MG63 (cell line): ENCODE measurements at regions not wholly inside any gene's neighbourhood (a gene's known extent, or its start where the extent isn't known, plus 50 kb on each side); places are given as distances from the start of the nearest gene placed in this dataset.

ENCODE experiments used
- DNase-seq: peaks from one replicate; pipeline ENCODE4 v3.0.0-alpha.2; 2020
- H3K27me3 ChIP-seq: fragments of 250-450 bp; sonication (Bioruptor Pico); 2 replicates; pipeline ENCODE4 v1.5.1; 2020; ENCODE audit warnings: mild to moderate bottlenecking, moderate library complexity
- H3K36me3 ChIP-seq: fragments of 250-450 bp; sonication (Bioruptor Pico); 2 replicates; pipeline ENCODE4 v1.5.1; 2020; ENCODE audit warnings: mild to moderate bottlenecking, moderate library complexity
- H3K4me3 ChIP-seq: fragments of 250-450 bp; sonication (Bioruptor Pico); 2 replicates; pipeline ENCODE4 v1.5.1; 2020; ENCODE audit warnings: mild to moderate bottlenecking, moderate library complexity
- H3K9me3 ChIP-seq: fragments of 250-450 bp; sonication (Bioruptor Pico); 2 replicates; pipeline ENCODE4 v1.5.1; 2020; ENCODE audit warnings: mild to moderate bottlenecking, moderate library complexity

- no peaks in the 10 kb centered on the region for H3K9me3 ChIP-seq
- H3K27me3 ChIP-seq: no peaks in the 10 kb centered on the region
- DNase-seq: no peak
- no peak overlapping the region for H3K4me3 ChIP-seq
- no peaks in the 10 kb centered on the region for H3K36me3 ChIP-seq
Measured at GRCh38 chr2:239522002-239522739, 121.4 kb upstream of the HDAC4 start.

GRCh38 chr2:239521518-239521815, 120.6 kb upstream of the HDAC4 start:
- Histone ChIP-seq H3K9me3 (no peaks in the 10 kb centered on the region), H3K36me3 (no peaks in the 10 kb centered on the region), H3K4me3 (no peak overlapping the region), H3K27me3 (no peaks in the 10 kb centered on the region)
- no peak for DNase-seq

GRCh38 chr2:239520811-239521517, 120.1 kb upstream of the HDAC4 start:
- Histone ChIP-seq H3K27me3 (no peaks in the 10 kb centered on the region), H3K4me3 (no peak overlapping the region), H3K9me3 (no peaks in the 10 kb centered on the region), H3K36me3 (no peaks in the 10 kb centered on the region)
- no peak for DNase-seq

GRCh38 chr2:239519921-239520585, 119.2 kb upstream of the HDAC4 start:
- Histone ChIP-seq H3K9me3 (no peaks in the 10 kb centered on the region), H3K4me3 (no peak overlapping the region), H3K36me3 (no peaks in the 10 kb centered on the region), H3K27me3 (no peaks in the 10 kb centered on the region)
- DNase-seq: no peak

GRCh38 chr2:239519089-239519920, 118.5 kb upstream of the HDAC4 start:
- H3K27me3 ChIP-seq: no peaks in the 10 kb centered on the region
- no peak for DNase-seq
- H3K36me3 ChIP-seq: no peaks in the 10 kb centered on the region
- H3K9me3 ChIP-seq: no peaks in the 10 kb centered on the region
- no peak overlapping the region for H3K4me3 ChIP-seq

- DNase-seq: no peak
Measured at GRCh38 chr2:239518286-239519088, 117.7 kb upstream of the HDAC4 start.

GRCh38 chr2:239517686-239518085, 116.9 kb upstream of the HDAC4 start:
- Histone ChIP-seq H3K27me3 (no peaks in the 10 kb centered on the region), H3K9me3 (no peaks in the 10 kb centered on the region), H3K4me3 (no peak overlapping the region), H3K36me3 (no peaks in the 10 kb centered on the region)
- no peak for DNase-seq

More at GRCh38 chr2:239518286-239519088, 117.7 kb upstream of the HDAC4 start:
- Histone ChIP-seq H3K27me3 (no peaks in the 10 kb centered on the region), H3K4me3 (no peak overlapping the region), H3K9me3 (no peaks in the 10 kb centered on the region), H3K36me3 (no peaks in the 10 kb centered on the region)

GRCh38 chr2:239516954-239517305, 116.1 kb upstream of the HDAC4 start:
- H3K9me3 ChIP-seq: no peaks in the 10 kb centered on the region
- H3K27me3 ChIP-seq: no peaks in the 10 kb centered on the region
- no peaks in the 10 kb centered on the region for H3K36me3 ChIP-seq
- no peak for DNase-seq
- H3K4me3 ChIP-seq: no peak overlapping the region

GRCh38 chr2:239516286-239516953, 115.6 kb upstream of the HDAC4 start:
- no peak for DNase-seq
- H3K27me3 ChIP-seq: no peaks in the 10 kb centered on the region
- H3K36me3 ChIP-seq: no peaks in the 10 kb centered on the region
- H3K9me3 ChIP-seq: no peaks in the 10 kb centered on the region
- H3K4me3 ChIP-seq: no peak overlapping the region

GRCh38 chr2:239514754-239515530, 114.1 kb upstream of the HDAC4 start:
- H3K9me3 ChIP-seq: no peaks in the 10 kb centered on the region
- H3K36me3 ChIP-seq: no peaks in the 10 kb centered on the region
- no peak overlapping the region for H3K4me3 ChIP-seq
- H3K27me3 ChIP-seq: no peaks in the 10 kb centered on the region
- no peak for DNase-seq

GRCh38 chr2:239512054-239512453, 111.2 kb upstream of the HDAC4 start:
- no peaks in the 10 kb centered on the region for H3K9me3 ChIP-seq
- DNase-seq: no peak
- H3K27me3 ChIP-seq: no peaks in the 10 kb centered on the region
- no peak overlapping the region for H3K4me3 ChIP-seq
- H3K36me3 ChIP-seq: no peaks in the 10 kb centered on the region

GRCh38 chr2:239509373-239510143, 108.7 kb upstream of the HDAC4 start:
- DNase-seq: no peak
- Histone ChIP-seq H3K9me3 (no peaks in the 10 kb centered on the region), H3K36me3 (no peaks in the 10 kb centered on the region), H3K4me3 (no peak overlapping the region), H3K27me3 (no peaks in the 10 kb centered on the region)

GRCh38 chr2:239508261-239508660, 107.4 kb upstream of the HDAC4 start:
- no peaks in the 10 kb centered on the region for H3K9me3 ChIP-seq
- no peak for DNase-seq
- H3K36me3 ChIP-seq: no peaks in the 10 kb centered on the region
- H3K27me3 ChIP-seq: no peaks in the 10 kb centered on the region
- no peak overlapping the region for H3K4me3 ChIP-seq

- Histone ChIP-seq H3K27me3 (no peaks in the 10 kb centered on the region), H3K9me3 (no peaks in the 10 kb centered on the region), H3K36me3 (no peaks in the 10 kb centered on the region), H3K4me3 (no peak overlapping the region)
- DNase-seq: no peak
Measured at GRCh38 chr2:239507576-239508258, 106.9 kb upstream of the HDAC4 start.
